ENCODE measurements at regions not wholly inside any gene's neighbourhood (a gene's known extent, or its start where the extent isn't known, plus 50 kb on each side); places are given as distances from the start of the nearest gene placed in this dataset.
"Not testable (repeated sequence)": the region's sequence is repeated elsewhere in the genome, so short reads cannot be mapped to it uniquely, and the experiment has no call there.

GRCh38 chr3:127412578-127413317 lies 124.9 kb upstream of the PRR20G start:
- DNase-seq = no peak

- DNase-seq = not testable (repeated sequence)
Observed at GRCh38 chr3:127411875-127412274, 124.0 kb upstream of the PRR20G start.

- DNase-seq = no peak
Observed at GRCh38 chr3:127411083-127411727, 123.4 kb upstream of the PRR20G start.

- no peak for DNase-seq
Observed at GRCh38 chr3:127410678-127411077, 122.8 kb upstream of the PRR20G start.

- no peak for DNase-seq
Observed at GRCh38 chr3:127410137-127410488, 122.3 kb upstream of the PRR20G start.

- DNase-seq = no peak
Observed at GRCh38 chr3:127409421-127410136, 121.7 kb upstream of the PRR20G start.

- DNase-seq = no peak
Observed at GRCh38 chr3:127408684-127409420, 121.0 kb upstream of the PRR20G start.

GRCh38 chr3:127408022-127408683 lies 120.3 kb upstream of the PRR20G start:
- DNase-seq = no peak

GRCh38 chr3:127407026-127407939 lies 119.4 kb upstream of the PRR20G start:
- DNase-seq = no peak

GRCh38 chr3:127406309-127407025 lies 118.6 kb upstream of the PRR20G start:
- DNase-seq = no peak

- no peak for DNase-seq
Observed at GRCh38 chr3:127405791-127406190, 117.9 kb upstream of the PRR20G start.

- DNase-seq = no peak
Observed at GRCh38 chr3:127405010-127405598, 117.3 kb upstream of the PRR20G start.

- DNase-seq = no peak
Observed at GRCh38 chr3:127404221-127405009, 116.6 kb upstream of the PRR20G start.

GRCh38 chr3:127403795-127404194 lies 115.9 kb upstream of the PRR20G start:
- DNase-seq = no peak

GRCh38 chr3:127399154-127399553 lies 111.3 kb upstream of the PRR20G start:
- no peak for DNase-seq

- DNase-seq = no peak
Observed at GRCh38 chr3:127396473-127396872, 108.6 kb upstream of the PRR20G start.

GRCh38 chr3:127395663-127396355 lies 108.0 kb upstream of the PRR20G start:
- no peak for DNase-seq

- DNase-seq = no peak
Observed at GRCh38 chr3:127394984-127395662, 107.3 kb upstream of the PRR20G start.
